ENCODE measurements at regions not wholly inside any gene's neighbourhood (a gene's known extent, or its start where the extent isn't known, plus 50 kb on each side); places are given as distances from the start of the nearest gene placed in this dataset.

DNA sequence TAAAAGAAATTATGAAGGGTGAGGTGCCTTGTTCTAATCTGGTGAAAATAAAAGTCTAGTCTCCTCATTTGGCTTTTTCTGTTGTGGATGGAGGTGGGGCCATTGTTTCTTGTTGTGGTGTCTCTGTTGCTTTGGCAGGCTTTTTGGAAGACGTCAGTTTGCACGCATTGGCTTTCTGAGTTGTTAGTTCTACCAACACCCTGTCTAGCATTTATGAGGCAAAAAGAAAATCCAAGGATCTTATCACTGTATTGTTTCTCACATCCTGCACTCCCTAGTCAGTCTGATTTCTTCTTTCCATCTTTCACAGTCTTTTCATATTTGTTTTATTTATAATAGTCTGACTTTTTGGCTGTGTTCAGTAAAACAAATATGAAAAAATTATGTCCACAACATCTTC, 898.3 kb downstream of the REEP3 start:
- ATAC-seq, result no peak
- TF ChIP-seq ARNTL (CRISPR knock-in tag; IDR thresholded peaks at IDR 0.05; ENCODE audit: borderline replicate concordance, low read depth), result no peak
- TF ChIP-seq PPARA (CRISPR knock-in tag; IDR thresholded peaks at IDR 0.05; ENCODE audit: borderline replicate concordance), result no peak

DNA sequence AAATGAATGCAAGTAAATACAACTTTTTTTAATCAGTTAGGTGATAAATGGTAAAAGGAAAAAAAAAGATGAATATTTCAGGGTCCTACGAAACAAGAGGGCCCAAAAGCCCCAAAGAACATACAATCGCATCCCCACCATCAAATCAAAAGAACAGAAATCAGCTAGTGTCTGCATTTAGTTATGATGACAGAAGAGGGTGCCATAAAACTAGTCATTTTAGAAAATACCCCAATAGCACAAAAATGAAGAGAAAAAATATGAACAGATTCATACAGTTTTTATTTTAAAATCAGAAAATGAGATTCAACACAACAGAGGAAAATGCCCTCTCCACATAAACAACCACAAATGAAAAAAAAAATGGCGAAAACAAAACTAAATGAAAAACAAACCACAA, 905.5 kb downstream of the REEP3 start:
- TF ChIP-seq, protein P1, sequence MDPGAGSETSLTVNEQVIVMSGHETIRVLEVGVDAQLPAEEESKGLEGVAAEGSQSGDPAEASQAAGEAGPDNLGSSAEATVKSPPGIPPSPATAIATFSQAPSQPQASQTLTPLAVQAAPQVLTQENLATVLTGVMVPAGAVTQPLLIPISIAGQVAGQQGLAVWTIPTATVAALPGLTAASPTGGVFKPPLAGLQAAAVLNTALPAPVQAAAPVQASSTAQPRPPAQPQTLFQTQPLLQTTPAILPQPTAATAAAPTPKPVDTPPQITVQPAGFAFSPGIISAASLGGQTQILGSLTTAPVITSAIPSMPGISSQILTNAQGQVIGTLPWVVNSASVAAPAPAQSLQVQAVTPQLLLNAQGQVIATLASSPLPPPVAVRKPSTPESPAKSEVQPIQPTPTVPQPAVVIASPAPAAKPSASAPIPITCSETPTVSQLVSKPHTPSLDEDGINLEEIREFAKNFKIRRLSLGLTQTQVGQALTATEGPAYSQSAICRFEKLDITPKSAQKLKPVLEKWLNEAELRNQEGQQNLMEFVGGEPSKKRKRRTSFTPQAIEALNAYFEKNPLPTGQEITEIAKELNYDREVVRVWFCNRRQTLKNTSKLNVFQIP (CRISPR knock-in tag; IDR thresholded peaks at IDR 0.05; ENCODE audit: borderline replicate concordance, low read depth), result no peak
- no peak for TF ChIP-seq TCF4 (CRISPR knock-in tag; IDR thresholded peaks at IDR 0.05; ENCODE audit: borderline replicate concordance)
- no peak for TF ChIP-seq ARNTL (CRISPR knock-in tag; IDR thresholded peaks at IDR 0.05; ENCODE audit: borderline replicate concordance, low read depth)
- TF ChIP-seq ZC3H10 (CRISPR knock-in tag; IDR thresholded peaks at IDR 0.05), result no peak
- TF ChIP-seq, protein P2, sequence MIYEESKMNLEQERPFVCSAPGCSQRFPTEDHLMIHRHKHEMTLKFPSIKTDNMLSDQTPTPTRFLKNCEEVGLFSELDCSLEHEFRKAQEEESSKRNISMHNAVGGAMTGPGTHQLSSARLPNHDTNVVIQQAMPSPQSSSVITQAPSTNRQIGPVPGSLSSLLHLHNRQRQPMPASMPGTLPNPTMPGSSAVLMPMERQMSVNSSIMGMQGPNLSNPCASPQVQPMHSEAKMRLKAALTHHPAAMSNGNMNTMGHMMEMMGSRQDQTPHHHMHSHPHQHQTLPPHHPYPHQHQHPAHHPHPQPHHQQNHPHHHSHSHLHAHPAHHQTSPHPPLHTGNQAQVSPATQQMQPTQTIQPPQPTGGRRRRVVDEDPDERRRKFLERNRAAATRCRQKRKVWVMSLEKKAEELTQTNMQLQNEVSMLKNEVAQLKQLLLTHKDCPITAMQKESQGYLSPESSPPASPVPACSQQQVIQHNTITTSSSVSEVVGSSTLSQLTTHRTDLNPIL (CRISPR knock-in tag; IDR thresholded peaks at IDR 0.05; ENCODE audit: low read depth), result no peak
- no peak for TF ChIP-seq ZNF70 (CRISPR knock-in tag; IDR thresholded peaks at IDR 0.05)
- TF ChIP-seq ZFP30 (CRISPR knock-in tag; IDR thresholded peaks at IDR 0.05), result no peak
- TF ChIP-seq CSDC2 (CRISPR knock-in tag; IDR thresholded peaks at IDR 0.05), result no peak
- no peak for TF ChIP-seq RARB (CRISPR knock-in tag; IDR thresholded peaks at IDR 0.05)
- TF ChIP-seq ZNF8 (CRISPR knock-in tag; IDR thresholded peaks at IDR 0.05), result no peak
- TF ChIP-seq CSRNP3 (CRISPR knock-in tag; IDR thresholded peaks at IDR 0.05), result no peak
- no peak for TF ChIP-seq ESRRG (CRISPR knock-in tag; IDR thresholded peaks at IDR 0.05)
- no peak for TF ChIP-seq SNAI2 (CRISPR knock-in tag; IDR thresholded peaks at IDR 0.05)
- TF ChIP-seq BACH2 (CRISPR knock-in tag; IDR thresholded peaks at IDR 0.05; ENCODE audit: borderline replicate concordance), result no peak
- no peak for TF ChIP-seq TSHZ2 (CRISPR knock-in tag; IDR thresholded peaks at IDR 0.05)
- no peak for TF ChIP-seq PATZ1 (CRISPR knock-in tag; IDR thresholded peaks at IDR 0.05; ENCODE audit: borderline replicate concordance)
- TF ChIP-seq OSR1 (CRISPR knock-in tag; IDR thresholded peaks at IDR 0.05), result no peak
- no peak for TF ChIP-seq ZFP3 (CRISPR knock-in tag; IDR thresholded peaks at IDR 0.05)
- no peak for TF ChIP-seq ISL1 (CRISPR knock-in tag; IDR thresholded peaks at IDR 0.05)

GRCh38 chr10:64430690-64431323, 909.6 kb downstream of the REEP3 start:
- ATAC-seq, result peak; percentile 74
- TF ChIP-seq GLIS3 (CRISPR knock-in tag; IDR thresholded peaks at IDR 0.05) (no peak), PATZ1 (CRISPR knock-in tag; IDR thresholded peaks at IDR 0.05; ENCODE audit: borderline replicate concordance) (no peak), ZFP30 (CRISPR knock-in tag; IDR thresholded peaks at IDR 0.05) (no peak), ISL1 (CRISPR knock-in tag; IDR thresholded peaks at IDR 0.05) (no peak), TCF4 (CRISPR knock-in tag; IDR thresholded peaks at IDR 0.05; ENCODE audit: borderline replicate concordance) (no peak), ZNF8 (CRISPR knock-in tag; IDR thresholded peaks at IDR 0.05) (no peak), ARNTL (CRISPR knock-in tag; IDR thresholded peaks at IDR 0.05; ENCODE audit: borderline replicate concordance, low read depth) (no peak), TOX (CRISPR knock-in tag; IDR thresholded peaks at IDR 0.05; ENCODE audit: borderline replicate concordance) (no peak), PPARA (CRISPR knock-in tag; IDR thresholded peaks at IDR 0.05; ENCODE audit: borderline replicate concordance) (no peak), ZNF565 (CRISPR knock-in tag; conservative IDR thresholded peaks at IDR 0.05; ENCODE audit: low read depth) (no peak), OSR1 (CRISPR knock-in tag; IDR thresholded peaks at IDR 0.05) (no peak), CSRNP3 (CRISPR knock-in tag; IDR thresholded peaks at IDR 0.05) (no peak), BACH2 (CRISPR knock-in tag; IDR thresholded peaks at IDR 0.05; ENCODE audit: borderline replicate concordance) (no peak), ZNF70 (CRISPR knock-in tag; IDR thresholded peaks at IDR 0.05) (no peak)
- TF ChIP-seq, protein P2 (CRISPR knock-in tag; IDR thresholded peaks at IDR 0.05; ENCODE audit: low read depth), result no peak

More for the DNA sequence above, 905.5 kb downstream of the REEP3 start:
- ATAC-seq, result no peak
